NCI-H526 treated with DMSO at 0.1 percent for 48 hours (cell line): ENCODE measurements at regions not wholly inside any gene's neighbourhood (a gene's known extent, or its start where the extent isn't known, plus 50 kb on each side); places are given as distances from the start of the nearest gene placed in this dataset.

Experiments
- DNase-seq: peaks from one replicate; lab custom pipeline; 2025; lab: John Stamatoyannopoulos, UW

DNA sequence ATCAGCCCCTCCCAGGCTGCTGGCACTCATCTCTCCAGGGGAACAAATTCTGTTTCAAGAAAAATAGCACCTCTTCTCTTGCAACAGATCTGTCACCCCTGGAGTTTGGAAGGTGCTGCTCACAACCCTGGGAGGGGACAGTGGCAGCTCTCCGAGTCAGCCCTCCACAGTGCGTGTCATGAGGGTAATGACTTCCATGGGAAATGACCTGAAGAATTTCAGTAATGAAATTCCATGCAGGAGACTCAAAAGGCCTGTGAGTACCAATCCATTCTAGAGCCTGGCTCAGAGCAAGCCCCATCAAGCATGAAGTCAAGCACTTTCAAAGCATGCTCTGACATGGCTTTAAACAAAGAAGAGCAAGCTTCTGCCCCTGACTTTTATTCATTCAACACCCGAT, 276.3 kb upstream of the PARD3B start:
- DNase-seq: no peak

DNA sequence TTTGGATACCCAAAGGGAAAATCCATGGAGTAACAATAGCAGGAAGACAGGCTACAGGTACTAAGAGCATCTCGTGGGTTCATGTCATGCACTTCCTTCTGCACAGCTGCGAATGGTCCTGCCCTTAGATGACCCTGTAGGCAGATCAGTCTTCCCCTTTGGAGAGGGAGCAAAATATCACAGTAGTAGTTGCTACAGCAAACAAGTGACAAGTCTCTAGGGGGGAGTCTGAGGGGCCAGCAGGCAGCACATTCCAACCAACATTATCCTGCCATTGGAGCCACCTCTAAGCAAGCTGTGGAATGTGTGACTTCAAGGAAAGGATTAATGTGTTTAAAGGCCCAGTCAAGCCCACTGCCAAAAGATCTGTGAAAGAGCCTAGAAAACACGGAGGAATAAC, 273.2 kb upstream of the PARD3B start:
- no peak for DNase-seq

DNA sequence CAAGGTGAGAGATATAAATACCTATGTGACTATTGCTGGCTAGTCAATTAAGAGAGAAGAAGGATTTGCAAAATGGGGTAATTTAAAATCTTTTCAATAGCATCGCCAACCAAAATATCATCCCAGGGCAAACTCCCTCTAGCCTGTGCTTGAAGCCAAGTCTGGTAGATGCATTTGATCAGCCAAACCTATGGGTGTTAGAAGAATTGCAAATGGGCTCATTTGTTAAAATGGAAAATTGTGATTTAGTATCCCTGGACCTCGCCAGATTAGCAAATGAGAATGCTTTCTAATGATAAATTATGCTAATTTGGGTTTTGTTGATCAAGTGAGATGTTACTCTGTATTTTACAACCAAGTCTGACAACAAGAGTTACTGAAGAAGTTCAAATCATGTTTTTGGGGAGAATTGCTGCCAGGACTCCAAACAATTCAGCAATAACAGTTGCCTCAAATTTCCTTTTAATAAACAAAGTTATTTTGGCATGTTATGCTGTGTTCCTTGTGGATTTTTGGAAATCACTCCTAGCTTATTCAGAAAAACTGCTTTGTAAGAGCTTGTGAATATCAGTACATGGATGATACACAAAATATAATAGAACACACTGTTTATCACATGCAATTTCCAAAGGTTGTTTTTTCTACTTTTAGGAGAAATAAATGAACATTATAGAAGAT, 272.5 kb upstream of the PARD3B start:
- no peak for DNase-seq

DNA sequence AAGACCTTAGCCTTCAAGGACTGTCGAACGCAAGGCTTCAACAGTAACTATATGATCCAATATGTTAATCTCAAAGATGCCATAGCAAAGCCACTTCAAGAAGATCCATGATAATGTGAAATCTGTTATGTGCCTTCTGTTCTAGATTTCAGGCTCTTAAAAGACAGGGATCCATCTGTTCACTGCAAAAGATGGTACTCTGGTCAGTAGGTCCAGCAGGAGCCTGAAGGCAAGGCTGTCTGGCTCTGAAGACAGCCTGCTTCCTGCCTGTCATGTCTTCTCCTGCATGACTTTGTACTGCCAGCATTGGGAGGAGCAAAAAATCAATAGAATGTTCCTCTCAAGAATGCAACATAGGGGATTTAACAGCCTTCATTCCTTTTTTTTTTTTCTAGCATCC, 270.8 kb upstream of the PARD3B start:
- DNase-seq: no peak

DNA sequence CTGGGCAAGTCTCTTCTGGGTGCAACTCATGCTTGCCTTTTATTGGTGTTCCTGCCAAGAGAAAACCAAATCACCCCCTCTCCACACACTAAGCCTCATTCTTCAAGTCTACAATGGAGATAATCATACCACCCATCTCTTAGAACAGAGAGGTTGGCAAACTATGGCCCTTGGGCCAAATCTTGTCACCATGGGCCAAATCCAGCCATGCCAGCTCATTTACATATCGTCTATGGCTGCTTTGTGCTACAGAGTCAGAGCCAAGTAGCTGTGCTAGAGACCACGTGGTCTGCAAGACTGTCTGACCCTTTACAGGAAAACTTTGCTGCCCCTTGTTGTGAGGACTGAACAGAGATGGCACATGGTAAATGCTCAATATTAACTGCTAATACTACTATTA, 270.3 kb upstream of the PARD3B start:
- DNase-seq: no peak

DNA sequence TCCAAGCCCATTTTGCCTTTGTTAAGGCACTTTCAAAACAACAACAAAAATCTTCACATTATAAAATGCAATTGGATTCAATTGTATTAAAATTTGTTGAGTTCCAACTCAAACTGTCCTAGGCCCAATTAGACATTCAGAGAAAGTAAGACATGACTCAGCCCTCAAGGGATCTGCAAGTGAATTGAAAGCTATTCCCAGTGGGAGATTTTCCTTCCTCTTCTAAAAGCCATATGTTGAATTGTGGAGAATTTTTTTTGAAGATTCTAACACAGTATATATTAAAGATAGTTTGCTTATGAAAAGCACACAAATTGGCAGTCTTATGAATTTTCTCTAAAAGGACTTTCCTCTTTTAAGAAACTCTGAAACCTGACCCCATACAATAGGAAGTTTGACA, 268.0 kb upstream of the PARD3B start:
- DNase-seq: no peak

DNA sequence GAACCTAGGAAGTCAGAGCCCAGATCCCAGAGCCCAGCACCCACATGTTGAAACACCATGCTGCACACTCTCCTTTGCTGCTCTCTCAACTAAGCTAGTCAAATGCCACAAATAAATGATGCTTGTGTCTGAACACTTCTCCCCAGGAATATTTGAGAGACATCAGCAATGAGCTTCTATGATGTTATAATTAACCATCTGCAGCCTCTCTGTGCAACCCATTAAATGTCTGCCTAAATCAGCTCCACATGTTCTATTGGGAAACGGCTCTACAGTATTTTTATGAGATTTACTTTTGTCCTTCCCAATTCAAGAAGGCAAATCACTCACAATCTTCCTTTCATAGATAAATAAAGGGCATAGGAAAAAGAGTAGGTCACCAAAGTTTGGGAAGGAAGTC, 266.8 kb upstream of the PARD3B start:
- DNase-seq: no peak

DNA sequence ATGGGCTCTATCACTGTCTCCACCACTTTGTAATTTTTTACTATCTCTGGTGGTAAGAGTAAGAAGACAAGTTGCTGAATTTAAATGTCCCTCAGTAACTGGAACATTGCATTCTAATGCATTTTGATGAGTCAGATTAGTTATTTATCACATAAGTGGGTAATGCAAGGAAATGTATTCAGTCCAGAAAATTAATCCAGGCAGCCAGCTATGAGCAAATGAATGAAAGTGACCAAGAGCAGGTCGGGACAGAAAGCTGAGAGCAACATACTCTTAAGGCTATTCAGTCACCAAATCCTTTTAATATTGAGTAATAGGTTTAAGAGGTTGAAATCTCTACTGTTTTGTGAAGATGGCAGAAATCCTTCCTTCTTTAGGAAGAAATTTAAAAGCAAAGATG, 265.5 kb upstream of the PARD3B start:
- DNase-seq: no peak

DNA sequence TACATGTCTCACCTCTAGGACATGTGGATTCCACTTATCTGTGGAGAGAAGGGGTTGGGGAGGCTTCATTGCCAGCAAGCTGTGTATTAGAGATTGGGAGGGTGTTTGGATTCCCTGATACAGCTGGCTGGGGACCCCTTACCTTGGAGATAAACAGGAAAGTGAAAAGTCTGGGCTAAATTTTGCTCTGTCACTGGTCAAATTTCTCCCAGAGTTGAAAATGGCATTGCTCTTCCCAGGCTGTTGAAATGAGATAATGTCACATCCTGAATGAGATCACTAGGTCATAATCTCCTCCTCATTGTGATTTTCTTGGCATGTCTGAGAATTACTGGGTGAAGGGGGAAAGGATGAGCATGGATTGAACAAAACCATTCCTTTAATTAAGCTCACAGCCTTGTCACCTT, 265.0 kb upstream of the PARD3B start:
- no peak for DNase-seq

DNA sequence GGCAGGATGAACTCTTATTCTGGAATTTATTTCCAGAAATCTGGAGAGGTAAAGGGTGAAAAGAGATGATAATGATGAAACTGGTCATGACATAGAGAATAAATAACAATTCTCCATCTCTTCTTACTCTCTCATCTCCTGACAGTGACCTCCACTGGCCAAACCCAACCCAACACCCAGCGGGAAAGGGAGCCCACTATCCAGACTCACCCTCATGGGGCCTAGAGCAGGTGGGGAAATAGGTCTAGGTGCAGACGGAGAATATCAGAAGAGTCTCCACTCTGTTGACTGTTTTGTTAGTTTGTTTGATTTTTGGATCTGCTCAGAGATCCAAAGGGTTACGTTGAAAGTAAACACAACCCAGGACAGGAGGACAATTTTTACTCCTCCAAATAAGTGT, 263.2 kb upstream of the PARD3B start:
- DNase-seq: no peak

DNA sequence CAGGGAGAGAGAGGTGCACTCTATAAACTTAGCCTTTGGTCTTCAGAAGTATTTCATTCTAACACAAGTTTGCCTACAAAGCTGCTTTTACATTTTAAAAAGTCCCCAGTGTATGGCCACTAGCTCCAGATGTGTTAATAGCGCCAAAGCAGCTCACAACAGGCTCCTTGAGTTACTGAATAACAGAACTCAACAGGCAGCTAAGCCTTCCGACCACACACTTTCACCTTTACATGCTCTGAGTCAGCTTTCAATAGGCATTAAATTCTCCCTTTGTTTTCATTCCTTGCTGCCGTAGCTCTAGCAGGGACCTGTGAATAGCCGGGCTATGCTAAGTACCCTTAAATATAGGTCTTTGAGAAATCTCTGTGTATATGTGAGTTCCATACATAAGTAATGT, 262.8 kb upstream of the PARD3B start:
- no peak for DNase-seq

DNA sequence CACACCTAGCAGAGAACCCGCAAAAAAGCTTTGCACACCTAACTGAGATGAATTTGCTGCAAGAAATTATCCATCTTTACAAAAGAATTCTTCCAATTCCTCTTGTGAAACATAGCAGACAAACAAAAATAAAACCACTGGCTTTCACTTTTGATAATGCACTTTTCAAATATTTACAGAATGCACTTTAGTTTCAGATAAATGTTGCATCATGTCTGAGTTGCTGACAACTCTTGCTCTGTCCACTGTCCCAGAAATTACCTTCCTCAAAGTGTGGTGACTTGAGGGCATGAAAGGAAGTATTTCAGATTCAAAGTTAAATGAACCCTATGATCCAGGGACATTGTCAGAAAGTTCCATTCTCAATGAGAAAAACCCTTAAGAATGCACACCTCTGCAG, 256.2 kb upstream of the PARD3B start:
- no peak for DNase-seq

DNA sequence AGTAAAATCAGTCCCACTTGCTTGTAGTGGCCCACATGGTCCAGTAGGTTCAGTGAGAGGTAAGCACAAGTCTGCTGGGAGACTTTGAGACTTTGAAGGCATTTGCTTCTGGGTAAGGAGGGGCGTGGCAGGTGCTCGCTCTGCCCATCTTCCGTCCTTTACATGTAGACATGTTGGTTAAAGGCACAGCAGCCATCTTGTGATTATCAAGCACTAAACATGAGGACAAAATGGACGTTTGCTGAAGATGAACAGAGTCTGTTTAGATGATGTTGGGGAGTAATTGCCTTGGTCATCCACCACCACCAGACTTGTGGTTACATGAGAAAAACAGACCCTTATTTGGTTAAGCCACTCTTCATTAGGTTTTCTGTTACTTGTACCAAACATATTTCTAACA, 252.8 kb upstream of the PARD3B start:
- DNase-seq: no peak

DNA sequence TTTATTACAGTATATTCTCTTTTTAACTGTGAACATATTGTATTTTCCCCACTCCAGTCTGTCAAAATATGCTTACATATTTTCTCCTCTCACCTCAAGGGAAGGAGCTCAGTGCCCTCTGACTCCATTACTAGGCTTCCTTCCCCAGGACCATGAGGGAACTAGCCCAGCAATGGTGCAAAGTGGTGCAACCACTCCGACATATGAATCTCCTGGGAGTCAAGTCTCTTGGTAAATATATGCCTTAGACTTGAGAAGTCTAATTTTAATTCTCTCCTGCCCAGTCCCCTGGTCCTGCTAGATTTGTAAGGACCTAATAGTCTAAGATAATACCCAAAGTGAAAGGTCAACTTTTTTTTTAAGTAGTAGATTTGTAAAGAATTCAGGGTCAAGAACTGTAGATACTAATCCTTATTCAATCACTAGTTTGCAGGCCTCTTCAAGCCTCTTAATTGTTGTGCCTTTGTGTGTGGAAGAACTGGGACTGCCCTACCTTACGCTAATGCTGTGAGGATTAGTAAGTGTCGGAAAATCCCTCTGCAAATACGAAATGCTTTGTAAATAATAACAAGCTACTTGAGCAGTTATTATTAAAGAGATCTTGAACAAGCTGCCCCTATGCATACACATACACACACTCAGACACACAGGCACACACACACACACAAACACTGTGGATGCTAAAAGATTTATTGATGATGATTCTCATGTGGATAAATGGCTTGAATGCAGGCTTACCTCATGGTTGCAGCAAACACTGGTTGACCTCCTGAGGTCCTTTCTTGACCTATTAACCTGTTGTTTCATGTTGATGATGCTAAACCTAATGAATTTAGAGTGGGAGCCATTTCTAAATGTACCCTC, 251.2 kb upstream of the PARD3B start:
- DNase-seq: no peak

DNA sequence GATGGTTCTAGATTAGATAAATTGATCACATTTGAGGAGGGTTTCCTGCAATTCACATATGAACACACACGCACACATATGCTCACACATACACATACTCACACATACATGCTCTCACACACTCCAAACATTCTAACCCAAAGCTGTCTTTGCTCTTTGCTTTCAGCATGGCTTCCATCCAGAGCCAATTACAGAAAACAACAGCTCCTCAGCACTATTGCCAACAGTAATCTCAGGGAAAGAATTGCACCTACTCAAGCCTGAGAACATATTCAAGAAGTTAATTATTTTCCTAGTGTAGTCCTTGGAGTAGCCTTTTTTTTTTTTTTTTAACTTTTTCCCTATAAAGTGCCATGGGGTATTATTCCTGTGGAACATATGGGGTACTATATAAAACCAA, 246.9 kb upstream of the PARD3B start:
- DNase-seq: no peak

DNA sequence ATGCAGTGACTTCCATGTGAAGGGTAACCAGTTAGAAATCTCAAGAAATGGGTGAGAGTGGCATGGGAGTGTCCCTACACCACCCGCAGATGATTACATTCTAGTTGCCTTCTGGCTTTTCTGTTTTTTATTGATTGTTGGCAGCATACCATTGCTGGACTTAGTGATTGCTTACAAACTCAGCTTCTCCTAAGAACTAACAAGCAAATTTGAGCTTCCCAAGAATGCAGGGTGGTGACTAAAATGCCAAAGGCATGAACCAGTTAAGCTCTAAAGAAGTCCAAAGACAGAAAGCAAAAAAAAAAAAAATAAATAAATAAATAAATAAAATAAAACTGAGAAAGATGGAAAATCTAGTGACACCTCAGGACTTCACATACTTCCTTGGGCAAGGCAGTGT, 245.5 kb upstream of the PARD3B start:
- DNase-seq: no peak

DNA sequence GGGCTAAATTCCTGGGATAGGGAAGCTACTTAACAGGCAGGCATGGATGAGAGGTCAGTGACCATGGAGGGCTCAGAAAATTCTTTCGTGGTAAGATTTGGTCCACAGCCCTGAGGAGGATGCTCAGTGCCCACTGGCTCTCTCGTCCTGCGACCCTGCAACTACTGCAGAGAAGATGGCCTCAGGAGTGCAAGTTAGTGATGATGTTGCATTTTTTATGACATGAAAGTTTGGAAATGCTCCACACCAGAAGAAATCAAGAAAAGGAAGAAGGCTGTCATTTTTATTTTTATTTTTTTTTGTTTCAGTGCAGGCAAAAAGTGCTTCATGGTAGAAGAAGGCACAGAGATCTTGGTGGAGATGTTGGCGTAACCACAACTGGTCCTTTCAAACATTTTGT, 238.6 kb upstream of the PARD3B start:
- DNase-seq: no peak

DNA sequence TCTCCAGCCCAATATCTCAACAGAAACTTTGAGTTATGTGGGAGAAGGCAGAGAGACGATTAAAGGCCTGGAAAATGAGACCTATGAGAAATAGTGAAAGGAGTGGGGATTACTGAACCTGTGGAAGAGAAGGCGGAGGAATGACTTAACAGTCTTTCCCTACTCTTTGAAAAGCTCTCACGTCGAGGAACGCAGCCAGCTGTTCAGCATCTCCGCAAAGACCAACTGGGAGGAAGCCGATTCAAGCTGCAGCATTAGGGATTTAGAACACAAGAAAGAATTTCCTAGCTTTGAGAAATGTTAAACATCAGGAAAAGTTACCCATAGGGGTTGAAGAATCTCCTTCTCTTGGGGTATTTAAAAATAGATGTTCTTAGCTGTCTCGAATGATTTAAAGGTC, 233.2 kb upstream of the PARD3B start:
- DNase-seq: no peak

DNA sequence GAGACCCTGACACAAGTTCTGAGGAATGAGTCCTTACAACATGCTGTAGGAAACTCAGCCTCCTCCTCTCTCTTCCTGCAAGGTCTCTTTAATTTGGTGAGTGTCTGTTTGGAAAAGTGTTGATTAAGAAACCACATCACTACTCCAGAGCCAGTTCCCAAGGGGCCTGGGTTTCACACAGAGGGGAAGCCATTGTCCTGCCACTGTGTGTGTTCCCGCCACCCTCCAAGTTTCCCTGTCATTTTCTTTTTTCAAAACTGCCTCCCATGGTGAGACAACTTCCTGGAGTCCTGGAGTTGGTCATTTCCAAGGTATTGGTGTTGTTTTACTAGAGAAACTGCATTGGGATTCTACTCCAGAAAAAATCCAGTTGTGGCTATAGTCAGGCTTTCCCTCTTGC, 232.0 kb upstream of the PARD3B start:
- no peak for DNase-seq

DNA sequence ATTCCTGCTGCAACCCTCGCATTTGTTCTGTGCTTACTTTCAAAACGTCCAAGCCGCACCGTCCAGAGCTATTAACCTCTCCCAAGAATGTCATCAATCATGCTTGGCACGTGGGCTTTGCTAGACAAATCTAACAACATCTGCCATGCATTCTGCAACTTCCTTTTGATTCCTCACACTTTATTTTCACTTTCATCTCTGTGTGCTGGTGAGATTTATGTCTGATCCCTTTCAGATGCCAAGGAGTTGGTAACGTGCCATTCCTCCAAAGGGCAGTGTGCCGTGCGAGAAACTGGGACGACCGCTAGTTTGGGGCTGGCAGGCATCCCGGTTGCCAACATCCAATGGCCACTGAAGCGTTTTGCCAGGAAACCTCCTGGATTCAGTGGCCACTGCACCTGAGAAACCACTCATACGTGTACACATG, 230.0 kb upstream of the PARD3B start:
- no peak for DNase-seq

DNA sequence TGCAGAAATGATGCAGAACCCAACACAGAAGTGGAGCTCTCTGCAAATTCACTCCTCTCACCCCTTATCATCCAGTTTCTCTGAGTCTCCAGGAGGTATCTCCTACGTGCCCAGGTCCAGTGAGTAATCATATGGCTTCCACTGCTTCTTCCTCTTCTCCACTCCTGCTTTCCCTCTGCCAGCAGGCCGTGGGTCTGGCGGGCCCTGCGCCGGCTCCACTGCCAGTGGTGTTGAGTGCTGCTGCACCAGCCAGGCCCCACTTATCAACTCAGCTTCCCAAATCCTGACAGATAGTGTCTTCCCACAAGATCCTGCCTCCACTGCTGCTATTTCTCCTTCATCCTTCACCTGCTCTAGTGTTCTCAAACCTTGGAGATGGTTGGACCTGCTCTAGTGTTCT, 227.6 kb upstream of the PARD3B start:
- no peak for DNase-seq

DNA sequence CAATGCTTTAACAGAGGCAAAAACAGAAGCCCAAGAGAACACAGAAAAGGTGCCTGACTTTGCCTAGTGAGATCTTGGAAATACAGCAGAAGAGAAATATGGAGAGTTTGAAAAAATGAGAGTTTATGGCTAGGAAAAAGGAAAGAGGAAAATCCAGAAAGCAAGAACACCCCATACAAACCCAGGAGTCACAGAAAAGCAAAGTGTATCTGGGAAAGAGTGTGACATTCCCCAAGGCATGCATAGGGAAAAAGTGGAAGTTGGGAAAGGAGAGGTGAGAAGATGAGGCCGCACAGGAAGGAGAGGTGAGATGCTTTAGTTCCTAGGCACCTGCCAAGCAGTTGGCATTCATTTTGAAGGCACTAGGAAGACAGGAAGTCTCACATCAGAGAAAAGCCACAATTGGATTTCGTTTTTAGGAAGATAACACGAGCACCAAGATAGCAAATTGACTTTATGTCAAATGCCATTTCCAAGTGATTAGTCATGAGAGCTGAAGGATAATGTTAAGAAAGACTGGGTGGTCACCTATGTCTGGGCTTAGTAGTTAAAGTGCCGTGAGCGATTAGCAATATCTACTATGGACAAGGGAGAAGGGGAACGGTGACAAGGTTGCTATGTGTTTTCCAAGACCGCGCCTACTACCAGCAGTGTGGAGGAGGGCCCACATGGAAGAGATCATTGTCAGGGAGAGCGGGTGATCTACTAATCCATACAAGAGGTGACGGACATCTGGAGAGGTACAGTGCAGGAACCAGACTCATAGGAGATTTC, 224.1 kb upstream of the PARD3B start:
- DNase-seq: no peak
